ENCODE measurements at regions not wholly inside any gene's neighbourhood (a gene's known extent, or its start where the extent isn't known, plus 50 kb on each side); places are given as distances from the start of the nearest gene placed in this dataset.
"Not testable (repeated sequence)": the region's sequence is repeated elsewhere in the genome, so short reads cannot be mapped to it uniquely, and the experiment has no call there.

DNA sequence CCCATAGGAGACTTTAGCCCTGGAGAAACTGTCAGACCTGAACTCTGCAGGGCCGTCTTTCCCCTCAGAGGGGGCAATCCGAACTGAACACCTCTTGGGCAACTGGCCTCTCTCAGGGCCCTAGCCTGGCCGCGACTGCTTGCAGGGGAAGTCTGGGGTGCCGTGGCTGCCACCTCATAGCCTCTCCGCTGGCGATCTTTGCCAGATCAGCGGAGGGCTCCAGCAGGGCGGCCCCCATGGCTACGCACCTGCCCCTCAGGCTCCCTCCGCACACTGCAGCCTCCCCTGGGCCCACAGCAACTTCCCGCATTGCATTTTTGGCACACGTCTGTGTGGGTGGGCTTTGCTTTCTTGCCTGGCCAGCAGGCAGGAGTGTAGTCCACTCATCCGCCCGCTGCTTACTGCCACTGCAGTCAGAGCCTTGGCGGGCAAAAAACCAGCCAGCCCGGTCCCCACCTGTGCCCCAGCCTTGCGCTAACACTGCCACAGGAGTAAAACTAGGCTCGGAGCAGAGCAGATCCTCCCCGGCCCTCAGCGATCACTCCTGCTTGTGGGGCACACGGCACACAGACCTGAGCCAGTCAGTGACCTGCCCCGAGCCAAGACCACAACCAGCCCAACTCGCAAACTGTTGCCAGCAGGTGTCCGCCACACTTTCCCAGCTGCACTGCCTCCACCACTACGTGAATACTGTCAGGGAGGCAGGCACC lies 266.8 kb upstream of the CBLB start:
- H3K9me3 Mint-ChIP-seq (ENCODE audit: unreplicated experiment), result no peaks in the 10 kb centered on the region
- no peak for DNase-seq (ENCODE audit: low spot score)
- H3K4me3 Mint-ChIP-seq (ENCODE audit: unreplicated experiment), result no peak overlapping the region
- no peak for TF ChIP-seq CTCF (IDR thresholded peaks at IDR 0.05; ENCODE audit: unreplicated experiment)
- H3K27me3 Mint-ChIP-seq (ENCODE audit: unreplicated experiment), result peaks cover 2% of the 10 kb centered on the region
- H3K4me1 Mint-ChIP-seq (ENCODE audit: unreplicated experiment), result peaks cover 8% of the 10 kb centered on the region
- H3K27ac Mint-ChIP-seq (ENCODE audit: unreplicated experiment), result no peak overlapping the region
- no peaks in the 10 kb centered on the region for H3K36me3 Mint-ChIP-seq (ENCODE audit: low read depth, unreplicated experiment)

GRCh38 chr3:106139826-106140225 lies 271.0 kb upstream of the CBLB start:
- H3K4me3 Mint-ChIP-seq (ENCODE audit: unreplicated experiment), result no peak overlapping the region

DNA sequence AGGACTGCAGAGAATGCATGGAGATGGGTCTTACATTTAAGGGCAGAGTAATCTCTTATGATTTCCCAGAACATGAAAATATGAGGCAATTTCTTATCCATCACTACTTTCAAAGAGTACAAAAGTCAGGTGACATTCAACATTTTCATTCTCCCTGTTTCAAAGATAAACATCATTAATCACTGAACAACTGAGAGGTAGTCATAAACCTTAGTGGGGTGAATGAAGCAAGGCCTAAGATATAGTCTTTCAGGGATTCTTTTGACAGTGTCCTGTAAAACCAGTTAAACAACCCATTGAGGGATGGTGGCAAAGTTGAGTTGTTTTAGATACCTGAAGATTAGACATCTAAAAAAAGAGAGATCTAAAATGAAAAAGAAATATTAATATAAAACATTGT lies 271.6 kb upstream of the CBLB start:
- H3K27me3 Mint-ChIP-seq (ENCODE audit: unreplicated experiment), result peaks cover 5% of the 10 kb centered on the region
- no peak for DNase-seq (ENCODE audit: low spot score)
- H3K9me3 Mint-ChIP-seq (ENCODE audit: unreplicated experiment), result no peaks in the 10 kb centered on the region
- H3K4me1 Mint-ChIP-seq (ENCODE audit: unreplicated experiment), result no peaks in the 10 kb centered on the region
- no peak for TF ChIP-seq CTCF (IDR thresholded peaks at IDR 0.05; ENCODE audit: unreplicated experiment)
- H3K36me3 Mint-ChIP-seq (ENCODE audit: low read depth, unreplicated experiment), result no peaks in the 10 kb centered on the region
- no peak overlapping the region for H3K4me3 Mint-ChIP-seq (ENCODE audit: unreplicated experiment)
- no peak overlapping the region for H3K27ac Mint-ChIP-seq (ENCODE audit: unreplicated experiment)

More at GRCh38 chr3:106139826-106140225, 271.0 kb upstream of the CBLB start:
- Mint-ChIP-seq H3K27ac (ENCODE audit: unreplicated experiment) (no peak overlapping the region), H3K36me3 (ENCODE audit: low read depth, unreplicated experiment) (no peaks in the 10 kb centered on the region), H3K4me1 (ENCODE audit: unreplicated experiment) (no peaks in the 10 kb centered on the region), H3K27me3 (ENCODE audit: unreplicated experiment) (peaks cover 5% of the 10 kb centered on the region), H3K9me3 (ENCODE audit: unreplicated experiment) (no peaks in the 10 kb centered on the region)
- TF ChIP-seq CTCF (IDR thresholded peaks at IDR 0.05; ENCODE audit: unreplicated experiment), result no peak
- DNase-seq (ENCODE audit: low spot score), result no peak

DNA sequence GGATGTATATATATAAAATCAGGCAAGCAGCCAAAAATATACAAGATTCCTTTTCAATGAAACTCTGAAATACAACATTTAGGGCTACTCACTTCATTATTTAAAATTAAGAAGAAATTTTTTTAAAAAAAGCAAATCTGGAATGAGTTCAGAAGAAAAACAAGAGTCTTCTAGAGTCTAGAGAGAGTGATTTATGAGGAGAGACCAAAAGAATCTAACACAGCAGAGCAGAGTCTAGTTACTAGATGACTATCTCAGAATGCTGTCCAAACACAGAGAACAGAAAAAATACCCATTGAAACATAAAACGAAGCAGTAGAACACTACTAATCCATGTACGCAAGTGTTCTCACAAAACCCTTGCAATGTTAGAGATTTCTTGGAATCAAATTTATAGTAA lies 275.2 kb upstream of the CBLB start:
- Mint-ChIP-seq H3K27me3 (ENCODE audit: unreplicated experiment) (peaks cover 7% of the 10 kb centered on the region), H3K27ac (ENCODE audit: unreplicated experiment) (no peak overlapping the region), H3K9me3 (ENCODE audit: unreplicated experiment) (peaks cover 5% of the 10 kb centered on the region), H3K4me3 (ENCODE audit: unreplicated experiment) (no peak overlapping the region), H3K4me1 (ENCODE audit: unreplicated experiment) (no peaks in the 10 kb centered on the region), H3K36me3 (ENCODE audit: low read depth, unreplicated experiment) (no peaks in the 10 kb centered on the region)
- no peak for DNase-seq (ENCODE audit: low spot score)
- TF ChIP-seq CTCF (IDR thresholded peaks at IDR 0.05; ENCODE audit: unreplicated experiment), result no peak

GRCh38 chr3:106148440-106149082 lies 279.7 kb upstream of the CBLB start:
- not testable (repeated sequence) for H3K36me3 Mint-ChIP-seq (ENCODE audit: low read depth, unreplicated experiment); H3K4me3 Mint-ChIP-seq (ENCODE audit: unreplicated experiment); H3K9me3 Mint-ChIP-seq (ENCODE audit: unreplicated experiment); H3K4me1 Mint-ChIP-seq (ENCODE audit: unreplicated experiment); H3K27me3 Mint-ChIP-seq (ENCODE audit: unreplicated experiment); DNase-seq (ENCODE audit: low spot score); H3K27ac Mint-ChIP-seq (ENCODE audit: unreplicated experiment)

All from endothelial cell (in vitro differentiated cells).